ENCODE measurements at regions not wholly inside any gene's neighbourhood (a gene's known extent, or its start where the extent isn't known, plus 50 kb on each side); places are given as distances from the start of the nearest gene placed in this dataset.

DNA sequence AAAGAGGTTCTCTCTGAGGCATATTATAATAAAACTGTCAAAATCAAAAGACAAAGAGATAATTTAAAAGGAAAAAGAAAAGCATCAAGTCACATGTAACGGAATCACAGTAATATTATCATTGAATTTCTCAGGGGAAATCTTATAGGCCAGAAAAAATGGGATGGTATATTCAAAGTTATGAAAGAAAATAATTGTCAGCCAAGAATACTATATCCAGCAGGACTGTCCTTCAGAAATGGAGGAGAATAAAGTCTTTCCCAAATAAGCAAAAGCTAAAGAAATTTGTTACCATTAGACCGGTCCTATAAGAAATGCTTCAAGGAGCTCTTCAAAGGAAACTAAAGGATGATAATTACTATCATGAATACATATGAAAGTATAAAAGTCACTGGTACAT, 342.0 kb upstream of the GRAMD2B start:
- DNase-seq (ENCODE audit: insufficient read length) (no peak), FAIRE-seq (no peak)
- TF ChIP-seq TAF1 (IDR thresholded peaks at IDR 0.05; ENCODE audit: borderline replicate concordance, low read depth, low read length) (no peak), POLR2A (IDR thresholded peaks at IDR 0.05; ENCODE audit: low read depth, low read length) (no peak), POLR2AphosphoS5 (IDR thresholded peaks at IDR 0.05; ENCODE audit: low read depth, low read length) (no peak)

DNA sequence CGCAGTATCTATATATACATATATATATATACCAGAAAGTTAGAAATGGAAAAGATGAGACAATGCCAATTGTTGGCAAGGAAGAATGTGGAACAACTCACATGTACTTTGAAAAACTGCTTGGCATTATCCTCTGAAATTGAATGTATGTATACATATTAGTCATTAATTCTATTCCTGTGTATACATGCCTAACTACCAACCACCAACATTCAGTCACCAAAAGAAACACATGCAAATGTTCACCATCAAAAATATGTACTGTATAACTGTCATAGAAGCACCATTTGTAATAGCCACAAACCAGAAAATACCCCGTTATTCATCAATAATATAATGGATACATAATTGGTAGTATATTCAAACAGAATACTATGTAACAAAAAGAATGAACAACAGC, 330.2 kb upstream of the GRAMD2B start:
- no peak for FAIRE-seq
- no peak for TF ChIP-seq POLR2AphosphoS5 (IDR thresholded peaks at IDR 0.05; ENCODE audit: low read depth, low read length)
- TF ChIP-seq POLR2A (IDR thresholded peaks at IDR 0.05; ENCODE audit: low read depth, low read length) = no peak
- TF ChIP-seq TAF1 (IDR thresholded peaks at IDR 0.05; ENCODE audit: borderline replicate concordance, low read depth, low read length) = no peak
- no peak for DNase-seq (ENCODE audit: insufficient read length)

DNA sequence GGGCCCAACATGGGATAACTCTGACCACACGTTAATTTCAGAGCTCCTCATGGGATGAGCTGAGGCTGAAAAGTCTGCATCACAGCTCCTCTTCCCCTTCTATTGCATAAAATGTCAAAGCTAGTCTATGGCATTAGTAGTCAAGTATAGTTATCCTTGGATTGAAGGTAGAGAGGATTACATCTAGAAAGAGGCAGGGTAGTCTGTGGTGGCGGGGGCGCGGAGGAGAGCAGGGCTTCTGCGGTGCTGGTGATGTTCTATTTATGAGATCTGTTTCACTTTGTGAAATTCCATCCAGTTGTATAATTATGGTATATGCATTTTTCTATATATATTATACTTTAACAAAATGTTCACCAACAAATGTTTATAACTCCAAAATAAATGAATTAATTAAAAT, 329.5 kb upstream of the GRAMD2B start:
- TF ChIP-seq POLR2A (IDR thresholded peaks at IDR 0.05; ENCODE audit: low read depth, low read length) (no peak), POLR2AphosphoS5 (IDR thresholded peaks at IDR 0.05; ENCODE audit: low read depth, low read length) (no peak), TAF1 (IDR thresholded peaks at IDR 0.05; ENCODE audit: borderline replicate concordance, low read depth, low read length) (no peak)
- DNase-seq (ENCODE audit: insufficient read length) = no peak
- no peak for FAIRE-seq

DNA sequence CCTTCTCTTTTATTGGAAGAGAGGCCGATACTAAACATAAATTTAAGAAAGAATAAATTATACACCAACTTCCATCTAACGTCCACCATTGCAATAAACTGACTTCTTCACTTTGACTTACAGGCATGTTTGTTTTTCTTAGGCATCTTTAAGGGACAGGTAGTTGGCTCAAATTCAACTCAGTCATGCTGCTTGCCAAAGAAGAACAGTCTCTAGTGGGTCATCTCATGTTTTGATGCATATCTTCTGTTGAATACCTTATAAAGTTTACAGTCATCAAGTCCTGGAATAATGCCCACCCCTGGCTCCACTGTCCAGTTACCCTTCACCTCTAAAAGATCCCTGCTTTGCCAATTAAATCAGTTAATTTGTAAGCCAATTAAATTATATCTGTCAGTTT, 328.2 kb upstream of the GRAMD2B start:
- DNase-seq (ENCODE audit: insufficient read length) = no peak
- FAIRE-seq = no peak
- TF ChIP-seq TAF1 (IDR thresholded peaks at IDR 0.05; ENCODE audit: borderline replicate concordance, low read depth, low read length) (no peak), POLR2AphosphoS5 (IDR thresholded peaks at IDR 0.05; ENCODE audit: low read depth, low read length) (no peak), POLR2A (IDR thresholded peaks at IDR 0.05; ENCODE audit: low read depth, low read length) (no peak)

DNA sequence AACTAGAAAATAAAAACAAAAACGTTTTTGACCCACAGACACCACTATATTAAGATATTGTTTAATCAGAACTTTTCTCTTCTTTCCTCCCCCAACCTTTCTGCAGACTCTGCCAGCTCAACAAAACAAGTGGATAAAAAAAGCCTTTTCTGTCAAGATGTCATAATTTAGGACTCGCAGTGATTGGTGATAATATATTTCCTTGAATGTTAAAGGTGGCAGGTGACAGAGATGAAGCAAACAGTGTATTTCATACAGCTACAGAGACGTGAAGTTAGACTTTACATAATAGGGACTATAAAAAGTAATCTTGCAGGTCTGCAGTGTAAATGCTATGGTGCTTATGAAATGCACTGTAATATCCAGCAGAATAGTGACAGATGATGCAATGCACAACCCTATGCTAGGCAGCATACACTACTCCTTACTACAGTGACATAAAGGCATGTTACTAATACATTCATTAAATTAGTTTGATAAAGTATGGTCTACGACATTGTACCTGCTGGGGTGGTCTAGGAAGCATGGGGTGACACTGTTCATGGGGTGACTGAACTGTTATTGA, 326.7 kb upstream of the GRAMD2B start:
- TF ChIP-seq POLR2AphosphoS5 (IDR thresholded peaks at IDR 0.05; ENCODE audit: low read depth, low read length) (no peak), TAF1 (IDR thresholded peaks at IDR 0.05; ENCODE audit: borderline replicate concordance, low read depth, low read length) (no peak), POLR2A (IDR thresholded peaks at IDR 0.05; ENCODE audit: low read depth, low read length) (no peak)
- FAIRE-seq = no peak
- DNase-seq (ENCODE audit: insufficient read length) = no peak

DNA sequence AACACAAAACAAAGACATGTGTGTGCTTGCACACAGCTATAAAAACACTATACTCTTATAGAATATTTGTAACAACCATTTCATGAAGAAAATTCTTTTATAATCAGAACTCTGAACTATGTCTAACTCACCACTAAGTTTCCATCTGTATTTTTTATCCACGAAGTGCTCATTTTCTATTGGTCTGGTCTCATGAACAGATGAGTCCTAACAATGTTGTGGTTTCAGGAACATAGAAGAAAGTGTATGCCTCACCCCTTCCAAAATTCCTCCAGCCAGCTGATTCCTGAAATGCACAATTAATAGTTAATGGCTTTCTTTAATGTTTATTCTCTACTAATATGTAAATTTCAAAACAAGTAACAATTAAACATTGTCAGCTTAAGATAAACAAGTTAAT, 325.3 kb upstream of the GRAMD2B start:
- TF ChIP-seq POLR2AphosphoS5 (IDR thresholded peaks at IDR 0.05; ENCODE audit: low read depth, low read length) = no peak
- no peak for TF ChIP-seq TAF1 (IDR thresholded peaks at IDR 0.05; ENCODE audit: borderline replicate concordance, low read depth, low read length)
- TF ChIP-seq POLR2A (IDR thresholded peaks at IDR 0.05; ENCODE audit: low read depth, low read length) = no peak
- no peak for DNase-seq (ENCODE audit: insufficient read length)
- FAIRE-seq = no peak

DNA sequence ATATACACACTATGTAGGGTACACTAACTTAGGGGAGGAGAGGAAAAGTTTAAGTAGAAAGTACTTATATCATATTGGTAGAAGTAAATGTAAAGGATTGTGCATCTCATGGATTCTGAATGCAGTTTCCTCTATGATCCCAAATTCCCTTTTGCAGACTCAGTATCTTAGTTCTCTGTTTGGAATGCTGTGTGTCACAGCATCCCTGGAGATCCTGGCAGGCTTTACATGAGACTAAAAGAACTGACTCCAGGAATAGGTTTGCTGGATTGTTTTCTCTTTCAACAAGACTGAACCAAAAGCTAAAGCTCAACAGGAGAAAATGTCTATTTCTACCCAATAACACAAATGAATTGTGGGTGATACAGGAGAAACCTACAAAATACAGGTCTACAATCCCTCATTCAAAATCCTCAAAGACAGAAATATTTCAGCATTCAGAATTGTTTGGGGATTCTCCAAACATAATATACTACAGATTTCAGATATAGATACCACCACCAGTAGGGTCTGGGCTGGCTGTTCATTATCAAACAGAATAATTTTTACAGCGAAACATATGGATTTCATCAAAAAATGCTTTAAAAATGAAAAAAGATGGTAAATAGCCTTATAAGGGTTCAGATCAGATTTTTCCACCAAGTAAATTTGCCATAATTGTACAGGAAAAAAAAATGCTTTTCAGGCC, 324.7 kb upstream of the GRAMD2B start:
- TF ChIP-seq POLR2A (IDR thresholded peaks at IDR 0.05; ENCODE audit: low read depth, low read length) = no peak
- TF ChIP-seq TAF1 (IDR thresholded peaks at IDR 0.05; ENCODE audit: borderline replicate concordance, low read depth, low read length) = no peak
- no peak for TF ChIP-seq POLR2AphosphoS5 (IDR thresholded peaks at IDR 0.05; ENCODE audit: low read depth, low read length)
- DNase-seq (ENCODE audit: insufficient read length) (no peak), FAIRE-seq (no peak)

DNA sequence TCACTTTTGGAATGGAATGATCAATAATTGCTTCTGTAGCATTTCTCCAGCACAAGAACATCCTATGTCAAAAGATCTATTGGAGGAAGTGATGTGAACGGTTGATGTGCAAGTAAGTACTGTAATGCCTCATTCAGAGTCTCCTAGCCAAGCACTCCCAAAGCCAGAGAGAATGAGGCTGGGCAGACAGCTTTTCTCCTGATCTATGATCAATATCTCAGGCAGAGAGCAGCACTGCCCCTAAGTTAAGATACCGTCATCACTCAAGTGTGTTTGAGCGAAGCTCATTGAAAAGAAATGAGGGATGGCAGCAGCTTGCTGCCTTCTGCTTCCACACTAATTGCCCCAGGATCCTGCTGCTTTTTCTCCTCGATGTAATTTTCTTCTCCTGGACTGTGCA, 324.1 kb upstream of the GRAMD2B start:
- no peak for FAIRE-seq
- no peak for DNase-seq (ENCODE audit: insufficient read length)

DNA sequence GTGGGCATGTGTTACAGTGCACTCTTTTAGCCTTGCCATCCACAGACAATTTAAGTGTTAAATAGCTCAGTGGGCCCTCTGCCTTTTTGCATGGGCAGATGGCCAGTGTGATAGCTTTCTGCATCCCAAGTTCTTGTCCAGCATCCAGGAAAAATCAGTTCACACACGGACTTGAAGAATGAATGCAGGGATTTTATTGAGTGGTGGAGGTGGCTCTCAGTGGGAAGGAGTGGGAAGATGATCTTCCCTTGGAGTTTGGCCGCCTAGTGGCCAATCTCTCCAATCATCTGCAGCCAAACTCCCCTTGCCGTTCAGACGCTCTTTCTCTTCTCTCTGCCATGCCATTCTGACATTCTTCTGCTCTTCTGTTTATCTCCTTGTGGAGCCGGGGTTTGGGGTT, 322.4 kb upstream of the GRAMD2B start:
- DNase-seq (ENCODE audit: insufficient read length) (no peak), FAIRE-seq (no peak)
- TF ChIP-seq TAF1 (IDR thresholded peaks at IDR 0.05; ENCODE audit: borderline replicate concordance, low read depth, low read length) (no peak), POLR2A (IDR thresholded peaks at IDR 0.05; ENCODE audit: low read depth, low read length) (no peak), POLR2AphosphoS5 (IDR thresholded peaks at IDR 0.05; ENCODE audit: low read depth, low read length) (no peak)

More for the DNA sequence above, 324.1 kb upstream of the GRAMD2B start:
- TF ChIP-seq TAF1 (IDR thresholded peaks at IDR 0.05; ENCODE audit: borderline replicate concordance, low read depth, low read length) = no peak
- TF ChIP-seq POLR2A (IDR thresholded peaks at IDR 0.05; ENCODE audit: low read depth, low read length) = no peak
- no peak for TF ChIP-seq POLR2AphosphoS5 (IDR thresholded peaks at IDR 0.05; ENCODE audit: low read depth, low read length)

DNA sequence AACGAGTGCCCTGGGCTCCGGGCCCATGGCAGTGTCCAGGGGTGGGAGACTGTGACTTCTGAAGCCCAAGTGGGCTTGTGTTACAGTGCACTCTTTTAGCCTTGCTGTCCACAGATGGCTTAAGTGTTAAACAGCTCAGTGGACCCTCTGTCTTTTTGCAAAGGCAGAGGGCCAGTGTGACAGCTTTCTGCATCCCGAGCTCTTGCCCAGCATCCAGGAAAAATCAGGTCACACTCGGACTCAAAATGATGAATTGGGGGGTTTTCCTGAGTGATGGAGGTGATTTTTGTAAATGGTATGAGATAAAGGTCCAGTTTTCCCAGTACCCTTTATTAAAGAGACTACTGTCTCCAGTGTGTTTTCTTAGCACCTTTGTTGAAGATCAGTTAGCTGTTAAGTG, 321.3 kb upstream of the GRAMD2B start:
- no peak for DNase-seq (ENCODE audit: insufficient read length)
- TF ChIP-seq POLR2AphosphoS5 (IDR thresholded peaks at IDR 0.05; ENCODE audit: low read depth, low read length) (no peak), POLR2A (IDR thresholded peaks at IDR 0.05; ENCODE audit: low read depth, low read length) (no peak), TAF1 (IDR thresholded peaks at IDR 0.05; ENCODE audit: borderline replicate concordance, low read depth, low read length) (no peak)
- FAIRE-seq = no peak

DNA sequence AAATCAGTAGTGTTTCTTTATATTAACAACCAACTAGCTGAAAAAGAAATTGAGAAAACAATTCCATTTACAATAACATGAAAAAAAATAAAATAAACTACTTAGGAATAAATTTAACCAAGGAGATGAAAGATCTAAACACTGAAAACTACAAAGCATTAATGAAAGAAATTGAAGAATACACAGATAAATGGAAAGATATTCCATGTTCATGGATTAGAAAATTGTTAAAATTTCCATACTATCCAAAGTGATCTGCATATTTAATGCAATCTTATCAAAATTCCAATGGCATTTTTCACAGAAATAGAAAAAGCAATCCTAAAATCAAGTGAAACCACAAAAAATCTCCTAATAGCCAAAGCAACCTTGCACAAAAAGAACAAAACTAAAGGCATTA, 320.2 kb upstream of the GRAMD2B start:
- FAIRE-seq (no peak), DNase-seq (ENCODE audit: insufficient read length) (no peak)
- TF ChIP-seq TAF1 (IDR thresholded peaks at IDR 0.05; ENCODE audit: borderline replicate concordance, low read depth, low read length) = no peak
- TF ChIP-seq POLR2A (IDR thresholded peaks at IDR 0.05; ENCODE audit: low read depth, low read length) = no peak
- no peak for TF ChIP-seq POLR2AphosphoS5 (IDR thresholded peaks at IDR 0.05; ENCODE audit: low read depth, low read length)

DNA sequence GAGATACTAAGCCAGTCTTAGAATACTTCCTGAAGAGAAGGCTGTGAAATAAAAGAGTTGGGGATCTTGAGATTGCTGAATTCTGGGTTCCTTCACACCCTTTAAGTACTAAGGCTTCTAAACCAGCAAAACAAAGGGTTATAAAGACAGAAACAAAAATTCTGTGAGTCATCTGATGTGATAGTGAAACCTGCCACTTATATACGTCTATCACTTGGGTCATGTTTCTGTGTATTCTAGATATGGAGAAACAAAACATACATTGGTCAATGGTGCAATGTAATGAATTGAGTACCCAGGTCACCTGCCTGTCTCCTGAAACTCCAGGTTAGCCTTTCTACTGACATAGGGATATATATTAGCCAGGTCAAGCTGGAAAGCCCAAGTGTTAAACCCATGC, 319.3 kb upstream of the GRAMD2B start:
- FAIRE-seq = no peak
- TF ChIP-seq POLR2A (IDR thresholded peaks at IDR 0.05; ENCODE audit: low read depth, low read length) (no peak), TAF1 (IDR thresholded peaks at IDR 0.05; ENCODE audit: borderline replicate concordance, low read depth, low read length) (no peak), POLR2AphosphoS5 (IDR thresholded peaks at IDR 0.05; ENCODE audit: low read depth, low read length) (no peak)

More for the DNA sequence above, 319.3 kb upstream of the GRAMD2B start:
- no peak for DNase-seq (ENCODE audit: insufficient read length)

Measured in GM12892 (cell line).